GM20431 (cell line): ENCODE measurements at regions not wholly inside any gene's neighbourhood (a gene's known extent, or its start where the extent isn't known, plus 50 kb on each side); places are given as distances from the start of the nearest gene placed in this dataset.

Experiments
- in situ Hi-C: fragments of 300-500 bp; cut with MseI, MboI; formaldehyde crosslinking; loops from one replicate; pipeline ENCODE4 v1.15.0; 2020; ENCODE audit warnings: low sequenced_read_pairs; ENCODE audit not compliant: unreplicated experiment

DNA sequence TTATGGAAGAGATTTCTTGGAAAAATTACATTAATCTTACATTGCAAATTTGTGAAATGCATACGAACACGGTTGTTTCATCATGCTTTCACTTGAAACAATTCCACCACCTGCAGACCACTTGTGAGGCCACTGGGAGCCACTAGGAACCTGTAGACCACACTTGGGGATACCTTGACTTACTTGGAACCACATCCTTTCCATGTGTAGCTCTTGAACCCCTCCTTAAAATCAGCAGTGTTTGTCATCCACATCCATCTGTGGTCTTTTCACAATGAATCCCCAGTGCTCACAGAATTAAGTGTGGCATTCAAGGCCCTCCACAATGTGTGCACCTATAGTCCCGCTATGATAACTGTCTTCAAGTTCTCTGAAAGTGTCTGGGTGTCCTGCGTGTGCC is 350.9 kb downstream of the MYCN start:
- in situ Hi-C loops = no loop called here

DNA sequence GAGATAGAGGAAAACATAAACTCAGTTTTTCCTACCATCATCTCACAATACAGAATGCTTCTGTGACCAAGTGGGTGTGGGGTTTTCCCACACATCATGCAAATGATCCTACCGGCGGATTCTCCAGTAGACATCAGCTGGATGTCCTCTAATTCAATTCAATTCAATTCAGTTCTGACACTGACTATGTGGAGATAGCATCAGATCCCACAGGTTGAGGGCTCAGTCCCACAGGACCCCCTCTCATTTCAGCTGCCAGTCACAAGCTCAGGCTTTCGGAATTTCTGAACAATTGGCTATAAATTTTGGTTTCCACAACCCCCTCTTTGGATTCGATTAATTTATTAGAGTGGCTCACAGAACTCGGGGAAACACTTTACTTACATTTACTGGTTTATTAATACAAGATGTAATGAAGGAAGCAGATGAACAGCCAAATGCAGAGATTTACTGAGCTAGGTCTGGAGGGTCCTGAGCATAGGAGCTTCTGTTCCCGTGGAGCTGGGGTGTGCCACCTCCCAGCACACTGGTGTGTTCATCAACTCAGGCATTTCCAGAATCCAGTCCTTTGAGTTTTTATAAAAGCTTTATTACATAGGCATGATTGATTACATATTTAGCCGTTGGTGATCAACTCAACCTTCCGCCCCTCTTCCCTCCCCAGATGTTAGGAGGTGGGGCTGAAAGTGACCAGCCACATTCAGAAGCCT is 350.1 kb downstream of the MYCN start:
- in situ Hi-C loops = no loop called here

DNA sequence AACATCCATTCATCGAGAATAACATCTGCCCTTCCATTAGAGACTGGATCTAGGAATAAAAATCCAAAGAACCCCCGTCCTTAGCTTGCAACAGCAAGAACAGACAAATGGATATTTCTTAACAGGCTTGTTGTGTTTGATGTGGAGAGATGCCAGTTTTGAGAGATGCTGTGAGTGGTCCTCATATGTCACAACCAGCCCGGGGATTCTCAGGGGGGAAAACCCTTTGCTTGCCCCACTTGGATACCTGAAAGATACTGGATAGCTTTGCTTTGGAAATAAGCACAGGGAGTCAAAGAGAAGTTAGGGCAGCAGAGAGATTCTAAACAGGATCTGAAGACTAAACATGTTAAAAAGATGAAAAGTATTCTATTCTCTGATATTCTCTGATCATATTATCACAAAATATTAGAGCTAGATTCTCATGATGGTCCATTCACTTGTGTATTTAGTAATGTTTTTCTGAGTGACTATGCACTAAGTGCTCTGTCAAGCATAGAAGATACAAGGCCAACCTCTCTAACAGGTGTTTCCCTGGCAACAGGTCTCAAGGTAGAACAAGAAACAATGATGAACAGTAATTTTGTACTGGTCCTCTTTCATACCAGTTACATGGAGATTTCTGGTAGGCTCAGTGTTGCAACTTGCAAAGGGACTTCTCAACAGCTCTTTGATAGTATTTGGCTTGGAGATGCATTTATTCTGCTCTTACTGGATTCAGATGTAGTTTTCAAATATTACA is 348.2 kb downstream of the MYCN start:
- in situ Hi-C loops = no loop called here

DNA sequence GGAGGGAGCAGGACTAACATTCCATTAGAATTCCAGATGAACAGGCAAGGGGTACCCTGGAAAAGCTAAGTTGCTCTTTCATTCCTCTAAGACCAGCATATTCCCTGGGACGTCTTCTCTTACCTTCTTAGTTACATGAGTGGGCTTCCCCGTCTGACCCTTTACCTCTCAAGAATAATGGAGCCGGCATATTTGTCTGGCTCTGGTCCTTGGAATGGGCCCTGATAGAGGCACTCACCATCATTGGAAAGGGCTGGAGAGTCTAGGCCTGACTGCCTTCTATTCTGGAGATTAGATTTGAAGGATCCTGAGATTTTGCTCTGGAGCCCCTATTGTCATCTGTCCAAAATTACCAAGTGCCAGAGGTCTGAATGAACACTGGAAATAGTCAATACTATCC is 347.5 kb downstream of the MYCN start:
- in situ Hi-C loops = no loop called here

DNA sequence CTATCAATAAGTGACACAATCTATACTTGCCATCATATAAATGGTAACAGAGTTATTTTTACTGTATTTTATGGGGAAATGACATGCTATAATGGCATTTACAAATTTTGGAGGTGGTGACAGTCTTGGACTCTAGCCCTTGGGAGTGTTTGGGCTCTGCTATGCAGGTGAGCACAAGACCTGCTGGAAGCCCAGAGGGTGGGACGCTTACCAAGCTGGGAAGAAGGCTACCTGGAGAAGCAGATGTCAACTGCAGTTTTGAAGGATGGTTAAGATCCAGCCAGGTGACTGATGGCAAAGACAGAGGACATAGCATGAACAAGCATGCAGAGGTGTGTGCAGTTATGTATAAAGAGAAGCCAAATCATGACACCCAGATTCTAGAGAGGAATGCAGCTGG is 346.9 kb downstream of the MYCN start:
- in situ Hi-C loops = no loop called here

DNA sequence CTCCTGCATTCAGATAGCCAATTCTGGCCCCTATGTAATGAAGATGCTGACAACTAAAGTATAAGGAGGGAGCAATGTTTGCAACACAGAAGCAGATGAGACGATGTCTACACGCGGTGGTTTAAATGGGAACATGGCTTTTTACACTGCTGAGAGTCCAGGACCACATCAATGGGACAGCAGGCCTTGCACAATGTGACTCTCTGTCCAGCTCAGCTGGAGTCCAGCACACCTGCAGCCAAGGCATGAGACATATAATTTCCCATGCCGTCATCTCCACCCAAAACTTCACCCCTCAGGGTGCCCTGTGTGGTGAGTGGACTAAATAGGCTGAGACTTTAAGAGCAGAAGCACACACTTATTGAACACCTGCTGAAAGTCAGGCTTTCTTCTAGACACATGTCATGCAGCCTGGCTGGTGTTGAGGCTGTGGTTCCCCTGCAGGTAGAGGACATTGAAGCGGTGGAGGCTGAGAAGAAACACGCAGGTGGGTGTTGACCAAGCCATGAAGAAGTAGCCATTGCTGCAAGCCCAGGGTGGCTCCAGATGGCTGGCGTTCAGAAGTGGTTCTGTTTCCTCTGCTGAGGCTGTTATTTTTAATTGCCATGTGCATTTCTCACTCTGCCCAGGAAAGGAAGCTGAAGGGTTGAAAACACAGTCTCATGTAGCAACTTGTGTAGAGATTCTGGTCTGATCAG is 345.6 kb downstream of the MYCN start:
- in situ Hi-C loops = no loop called here

DNA sequence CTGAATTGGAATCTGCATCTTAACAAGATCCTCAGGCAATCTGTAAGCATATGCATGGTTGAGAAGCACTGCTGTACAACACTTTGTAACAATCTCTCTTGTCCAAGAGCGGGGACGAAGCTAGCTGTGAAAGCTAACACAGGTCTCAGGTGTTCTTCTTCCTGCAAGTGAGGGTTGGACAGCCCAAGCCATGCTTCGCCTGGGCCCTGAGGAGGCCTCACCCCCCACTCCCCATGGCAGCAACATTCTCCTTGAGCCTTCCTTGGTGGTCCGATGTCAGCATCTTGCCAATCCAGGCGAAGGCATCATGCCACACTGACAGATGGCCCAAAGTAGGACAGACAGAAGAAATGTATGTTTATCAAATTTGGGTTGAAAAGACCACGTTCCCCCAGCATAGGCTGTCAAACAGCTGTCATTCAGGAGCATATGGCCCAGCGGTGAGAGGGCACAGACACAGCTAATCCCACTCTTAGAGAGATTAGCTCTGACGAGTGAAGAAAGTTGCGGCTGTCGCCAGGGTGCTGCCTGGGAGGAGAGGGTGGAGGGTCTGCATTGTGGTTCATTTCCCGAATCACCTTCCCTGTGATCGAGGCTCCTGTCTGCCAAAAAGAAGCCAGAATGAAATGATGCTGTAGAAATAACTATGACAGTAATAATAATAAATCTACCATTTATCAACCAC is 344.7 kb downstream of the MYCN start:
- in situ Hi-C loops = no loop called here

DNA sequence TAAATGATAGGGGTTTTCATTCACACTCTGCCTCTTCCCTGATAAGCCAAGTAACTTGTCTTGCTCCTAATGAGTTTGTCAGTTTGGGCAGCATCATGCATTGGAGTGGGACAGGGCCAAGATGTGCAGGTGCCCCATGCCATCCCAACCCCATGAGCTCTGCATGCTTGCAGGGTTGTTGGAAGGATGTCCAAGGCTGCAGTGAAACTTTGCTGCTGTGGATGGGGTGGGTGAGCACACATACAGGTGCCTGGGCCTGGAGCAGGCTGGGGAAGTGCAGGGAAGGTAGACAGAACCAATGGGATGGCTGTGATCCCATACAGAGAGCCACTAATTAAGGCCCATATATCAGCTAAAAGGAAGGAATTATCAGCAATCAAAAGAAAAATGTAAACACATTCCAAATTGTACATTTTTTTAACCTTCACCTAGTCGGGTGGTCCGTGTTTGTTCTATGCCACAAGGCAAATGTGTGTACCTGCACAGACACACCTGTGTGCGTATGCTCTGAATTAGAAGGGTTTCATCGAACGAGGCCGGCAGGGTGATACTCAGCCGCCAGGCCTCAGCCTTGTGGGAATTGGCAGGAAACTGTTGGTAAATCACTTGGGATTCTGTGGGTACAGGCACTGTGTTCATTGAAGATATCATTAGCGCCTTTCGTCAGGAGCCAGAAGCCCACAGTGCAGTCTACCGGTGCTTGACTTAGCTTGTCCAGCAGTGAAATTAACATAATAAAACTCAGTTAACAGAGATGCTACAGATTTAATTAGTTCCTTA is 342.9 kb downstream of the MYCN start:
- in situ Hi-C loops = no loop called here

DNA sequence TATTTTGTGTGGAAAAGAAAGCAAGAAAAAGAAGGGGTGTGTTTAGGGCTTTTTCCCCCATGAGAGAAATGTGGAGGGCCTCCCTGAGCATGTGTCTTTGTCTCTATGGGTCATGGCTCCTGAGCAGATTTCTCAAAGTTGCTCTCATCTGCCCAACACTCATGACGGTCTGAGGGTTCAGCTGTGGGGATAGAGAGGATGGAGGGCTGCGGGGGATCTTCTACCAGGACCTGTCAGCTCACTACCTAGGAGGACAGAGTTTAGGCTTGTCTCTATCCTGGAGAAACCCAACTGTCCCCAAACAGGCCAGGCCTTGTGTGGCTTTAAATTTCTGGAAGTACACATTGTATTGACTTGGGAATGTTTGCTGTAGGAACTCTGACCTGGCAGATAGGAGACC is 342.2 kb downstream of the MYCN start:
- in situ Hi-C loops = no loop called here

DNA sequence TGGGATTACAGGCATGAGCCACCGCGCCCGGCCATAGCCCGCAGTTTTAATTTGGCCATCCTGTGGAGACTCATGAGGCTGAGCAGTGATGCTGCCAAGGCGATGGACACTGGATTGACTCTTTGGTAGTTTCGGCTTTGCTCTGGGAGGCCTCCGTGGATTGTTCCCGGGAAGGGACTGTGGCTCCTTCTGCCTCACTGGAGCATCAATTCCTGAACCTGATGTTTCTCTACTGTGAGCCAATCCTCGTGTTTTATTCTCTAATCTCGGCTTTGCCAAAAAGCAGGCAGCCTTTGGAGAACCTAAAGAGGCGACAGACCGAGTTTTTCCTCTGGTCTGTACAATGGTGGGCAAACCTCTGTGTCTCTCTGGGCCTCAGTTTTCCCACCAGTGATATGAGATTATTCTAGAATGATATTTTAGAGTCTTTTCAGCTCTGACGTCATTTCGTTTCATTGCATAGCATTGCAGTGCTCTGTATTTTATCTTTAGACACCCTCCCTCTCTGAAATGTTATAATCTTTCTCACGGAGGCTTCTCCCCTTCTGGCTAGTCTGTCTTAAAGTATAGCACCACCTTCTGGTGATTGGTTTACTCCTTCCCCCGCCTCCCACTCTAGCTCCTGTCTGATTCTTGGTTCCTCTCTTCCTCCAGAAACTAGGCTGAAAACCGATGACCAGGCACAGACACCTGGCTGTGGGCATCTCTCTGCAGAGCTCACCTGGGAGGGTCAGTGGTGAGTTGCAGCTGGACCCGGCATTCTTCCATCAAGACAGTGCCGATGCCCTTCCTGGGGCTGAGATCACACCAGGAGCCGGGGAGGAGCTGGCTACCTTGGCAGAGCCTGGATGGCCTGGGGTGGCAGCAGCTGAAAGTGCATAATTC is 341.3 kb downstream of the MYCN start:
- in situ Hi-C loops = no loop called here

DNA sequence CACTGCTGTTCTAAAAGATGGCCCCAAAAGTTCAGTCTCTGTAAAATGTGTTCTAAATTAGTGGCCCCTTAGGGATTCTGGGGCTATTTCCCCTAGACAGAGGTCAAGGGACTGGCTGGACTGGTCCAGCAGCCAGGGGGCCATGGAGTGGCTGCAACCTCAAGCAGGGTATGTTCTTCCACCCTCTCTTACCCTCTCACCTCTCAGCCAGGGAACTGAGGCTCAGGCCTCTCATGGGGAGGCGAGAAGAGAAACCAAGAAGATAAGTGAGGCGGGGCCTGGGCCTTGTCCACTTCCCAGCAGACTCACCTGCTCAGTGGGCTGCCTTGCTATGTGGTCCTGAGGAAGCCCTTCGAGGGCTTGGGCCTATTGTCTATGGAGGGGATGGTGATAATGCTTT is 339.7 kb downstream of the MYCN start:
- in situ Hi-C loops = no loop called here

DNA sequence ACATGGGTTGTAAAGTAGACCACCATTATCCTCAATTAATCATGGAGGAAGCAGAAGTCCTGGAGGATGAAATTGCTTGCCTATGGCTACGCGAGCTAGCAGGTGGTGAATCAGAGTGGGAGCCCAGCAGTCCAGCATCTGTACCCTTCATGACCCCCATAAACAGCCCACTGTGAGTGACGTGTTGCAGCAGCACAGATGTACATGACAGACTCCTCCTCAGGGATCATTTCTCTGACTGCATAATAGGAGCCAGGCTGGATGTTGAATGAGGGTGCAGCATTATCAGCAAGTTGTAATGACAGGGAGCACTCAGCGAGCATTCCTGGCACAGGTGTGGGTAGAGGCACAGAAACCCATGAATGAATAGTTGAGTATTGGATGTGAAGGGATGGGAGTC is 339.3 kb downstream of the MYCN start:
- in situ Hi-C loops = no loop called here

DNA sequence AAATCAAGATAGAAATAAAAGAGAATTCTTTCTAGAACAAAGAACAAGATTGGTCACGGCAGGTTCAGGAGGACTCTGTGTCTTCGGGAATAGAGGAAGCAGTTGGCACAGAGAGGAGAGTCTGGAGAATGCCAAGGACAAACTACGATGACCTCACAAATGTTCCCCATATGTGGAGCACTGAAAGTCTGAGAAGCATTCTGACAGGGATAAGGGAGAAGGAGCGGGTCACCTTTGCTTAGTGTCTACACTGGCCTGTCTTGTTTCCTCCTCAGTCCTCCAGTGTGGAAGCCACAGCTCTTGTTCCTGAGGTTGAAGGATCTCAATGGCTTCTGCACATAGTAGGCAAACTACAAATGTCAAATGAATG is 338.8 kb downstream of the MYCN start:
- in situ Hi-C loops = no loop called here

DNA sequence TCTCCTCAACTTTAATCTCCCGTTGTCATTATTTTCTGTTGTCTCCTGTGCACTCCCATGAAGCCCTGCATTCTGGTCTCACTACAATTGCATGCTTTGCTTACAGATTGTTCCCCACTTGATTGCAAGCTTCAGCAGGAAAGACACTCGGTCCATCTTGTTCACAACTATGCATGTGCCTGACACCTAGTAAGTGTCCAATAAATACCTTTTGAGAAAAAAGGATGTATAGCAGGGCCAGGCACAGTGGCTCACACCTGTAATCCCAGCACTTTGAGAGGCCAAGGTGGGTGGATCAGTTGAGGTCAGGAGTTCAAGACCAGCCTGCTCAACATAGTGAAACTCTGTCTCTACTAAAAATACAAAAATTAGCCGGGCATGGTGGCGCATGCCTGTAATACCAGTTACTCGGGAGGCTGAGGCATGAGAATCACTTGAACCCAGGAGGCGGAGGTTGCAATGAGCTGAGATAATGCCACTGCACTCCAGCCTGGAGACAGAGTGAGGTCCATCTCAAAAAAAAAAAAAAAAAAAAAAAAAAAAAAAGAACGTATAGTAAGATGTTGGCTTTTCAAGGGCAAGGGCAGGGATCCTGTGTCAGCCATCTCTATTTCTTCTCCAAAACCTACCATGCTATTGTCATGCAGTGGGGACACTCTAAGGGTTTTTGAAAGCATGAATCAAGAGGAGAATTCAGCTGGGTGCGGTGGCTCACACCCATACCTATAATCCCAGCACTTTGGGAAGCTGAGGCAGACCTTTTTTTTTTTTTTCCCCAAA is 338.3 kb downstream of the MYCN start:
- in situ Hi-C loops = no loop called here

DNA sequence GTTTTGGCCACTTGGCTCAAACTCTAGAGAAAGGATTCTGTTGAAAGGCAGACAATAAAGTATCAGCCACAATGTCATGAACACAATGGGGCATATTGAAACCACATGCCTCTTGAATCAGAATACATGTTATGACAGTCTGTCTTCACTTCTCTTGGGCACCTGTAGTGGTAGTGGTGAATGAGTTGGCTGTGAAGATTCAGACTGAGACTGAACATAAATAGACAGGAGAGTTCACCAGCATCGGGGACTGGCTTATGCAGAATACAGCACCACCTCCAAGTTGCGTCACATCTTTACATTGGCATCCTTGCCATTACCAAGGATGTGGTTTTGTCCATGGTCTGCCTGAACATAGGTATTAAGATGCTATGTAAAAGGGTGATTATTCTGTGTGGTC is 336.8 kb downstream of the MYCN start:
- in situ Hi-C loops = no loop called here

DNA sequence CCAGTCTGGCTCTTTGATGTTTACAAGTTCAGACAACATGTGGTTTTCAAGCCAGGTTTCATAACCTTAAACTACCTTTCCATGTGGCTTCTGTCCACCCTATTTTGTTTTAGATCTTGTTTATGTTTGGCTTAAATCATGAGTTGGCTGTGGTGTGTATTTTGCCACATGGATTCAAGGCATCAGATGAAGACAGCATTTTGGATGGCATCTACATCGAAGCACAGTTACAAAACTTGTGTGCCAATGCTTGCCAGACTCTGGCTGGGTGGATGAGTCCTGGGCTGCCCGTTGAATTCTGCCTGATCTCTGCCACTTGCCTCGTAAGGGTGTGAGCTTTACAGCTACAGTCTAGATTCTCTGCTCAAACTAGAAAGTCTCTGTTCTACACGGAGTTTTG is 335.3 kb downstream of the MYCN start:
- in situ Hi-C loops = no loop called here

DNA sequence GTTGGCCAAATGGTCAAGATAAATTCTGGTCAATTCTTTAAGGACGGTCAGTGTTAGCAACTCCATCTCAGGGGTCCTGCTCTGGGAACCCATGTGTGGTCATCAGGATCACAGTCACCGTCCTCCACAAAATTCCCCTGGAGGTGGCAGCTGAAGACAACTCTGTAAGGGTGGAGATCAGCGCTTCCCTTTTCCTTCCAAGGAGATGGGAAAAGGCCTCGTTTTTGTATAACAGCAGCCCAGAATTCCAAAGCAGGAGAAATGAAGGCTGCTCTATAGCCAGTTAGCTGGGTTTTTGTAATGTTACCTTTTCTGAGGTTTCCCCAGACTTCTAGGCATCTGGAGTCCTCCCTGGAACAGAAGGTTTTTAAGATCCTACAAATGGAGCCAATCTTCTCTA is 334.8 kb downstream of the MYCN start:
- in situ Hi-C loops = no loop called here

DNA sequence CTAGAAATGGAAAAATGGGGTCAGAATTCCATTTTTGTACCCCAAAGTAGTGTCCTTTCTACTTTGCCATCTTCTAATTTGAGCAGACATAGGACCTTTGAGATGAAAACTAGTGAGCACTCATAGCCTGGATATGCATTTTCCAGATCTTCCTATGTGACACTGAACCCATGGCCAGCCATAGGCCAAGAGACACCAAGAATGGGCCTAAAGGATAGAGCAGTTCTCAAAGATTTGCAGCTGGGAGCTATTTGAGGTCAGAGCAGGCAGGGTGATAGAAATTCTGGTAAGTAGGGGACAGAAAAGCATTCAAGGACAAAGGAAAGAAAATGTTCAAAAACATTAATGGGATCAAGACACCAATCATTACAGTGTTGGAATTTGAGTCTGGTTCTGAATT is 332.8 kb downstream of the MYCN start:
- in situ Hi-C loops = no loop called here
